GM19035 (cell line): ENCODE measurements at regions not wholly inside any gene's neighbourhood (a gene's known extent, or its start where the extent isn't known, plus 50 kb on each side); places are given as distances from the start of the nearest gene placed in this dataset.

Source experiments
- ATAC-seq: cut with Tn5 transposase; IDR thresholded peaks from one replicate; pipeline ENCODE4 v1.9.1; 2021; ENCODE audit not compliant: unreplicated experiment

DNA sequence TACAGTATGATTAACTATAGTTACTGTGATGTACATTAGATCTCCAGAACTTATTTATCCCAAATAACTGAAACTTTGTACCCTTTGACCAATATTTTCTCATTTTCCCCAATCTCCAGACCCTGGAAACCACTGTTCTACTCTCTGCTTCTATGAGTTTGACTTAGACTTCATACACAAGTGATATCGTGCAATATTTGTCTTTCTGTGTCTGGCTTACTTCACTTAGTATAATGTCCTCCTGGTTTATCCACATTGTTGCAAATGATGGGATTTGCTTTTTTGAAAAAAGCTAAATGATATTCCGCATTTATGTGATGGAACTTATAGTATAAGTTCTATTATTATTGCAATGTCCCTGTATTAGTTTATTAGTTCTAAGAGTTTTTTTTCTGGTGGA, 81.8 kb upstream of the SOD3 start:
- no peak for ATAC-seq

GRCh38 chr4:24719615-24720014, 75.8 kb upstream of the SOD3 start:
- no peak for ATAC-seq

- ATAC-seq, result no peak
These were observed 74.9 kb upstream of the SOD3 start for GRCh38 chr4:24720436-24720835.

- no peak for ATAC-seq
These were observed 74.4 kb upstream of the SOD3 start for GRCh38 chr4:24720979-24721378.

- ATAC-seq, result no peak
These were observed 73.3 kb upstream of the SOD3 start for GRCh38 chr4:24722026-24722568.

DNA sequence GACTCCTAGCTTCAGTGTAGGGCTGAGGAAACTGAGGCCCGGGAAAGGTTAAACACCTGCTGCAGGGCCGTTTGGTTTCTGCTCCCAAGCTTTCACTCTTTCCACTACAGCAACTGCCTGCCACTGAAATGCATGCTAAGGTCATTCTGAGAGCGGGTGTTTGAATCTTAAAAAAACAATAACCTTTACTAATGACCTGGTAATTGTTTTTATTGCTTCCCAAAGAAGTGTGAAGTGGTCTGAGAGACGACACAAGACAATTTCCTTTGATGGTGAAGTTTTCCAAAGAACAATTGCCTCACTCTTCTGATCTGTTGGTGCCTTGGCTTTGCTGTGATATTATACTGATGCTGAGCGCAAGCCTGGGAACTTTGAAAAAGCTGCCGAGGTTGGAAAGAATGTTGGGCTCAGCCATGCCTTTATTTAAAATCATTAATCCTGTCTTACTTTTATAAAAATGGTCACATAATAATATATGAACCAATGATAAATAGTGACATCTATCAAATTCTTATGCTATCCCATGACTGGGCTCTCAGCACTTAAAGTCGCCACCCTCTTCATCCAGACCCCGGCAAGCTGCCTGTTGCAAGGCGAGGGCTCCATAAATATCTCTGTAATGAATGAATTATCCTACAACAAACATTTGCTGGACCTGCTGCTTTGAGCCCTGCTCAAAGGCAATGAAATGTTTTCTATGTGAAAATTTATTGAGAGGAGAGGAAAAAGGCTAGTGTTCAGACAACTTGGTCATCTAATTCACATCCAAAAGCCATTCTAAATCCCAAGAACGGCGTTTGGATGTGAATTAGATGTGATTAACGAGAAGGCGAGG, 67.8 kb upstream of the SOD3 start:
- ATAC-seq, result no peak

GRCh38 chr4:24729119-24729730, 66.1 kb upstream of the SOD3 start:
- ATAC-seq, result no peak

DNA sequence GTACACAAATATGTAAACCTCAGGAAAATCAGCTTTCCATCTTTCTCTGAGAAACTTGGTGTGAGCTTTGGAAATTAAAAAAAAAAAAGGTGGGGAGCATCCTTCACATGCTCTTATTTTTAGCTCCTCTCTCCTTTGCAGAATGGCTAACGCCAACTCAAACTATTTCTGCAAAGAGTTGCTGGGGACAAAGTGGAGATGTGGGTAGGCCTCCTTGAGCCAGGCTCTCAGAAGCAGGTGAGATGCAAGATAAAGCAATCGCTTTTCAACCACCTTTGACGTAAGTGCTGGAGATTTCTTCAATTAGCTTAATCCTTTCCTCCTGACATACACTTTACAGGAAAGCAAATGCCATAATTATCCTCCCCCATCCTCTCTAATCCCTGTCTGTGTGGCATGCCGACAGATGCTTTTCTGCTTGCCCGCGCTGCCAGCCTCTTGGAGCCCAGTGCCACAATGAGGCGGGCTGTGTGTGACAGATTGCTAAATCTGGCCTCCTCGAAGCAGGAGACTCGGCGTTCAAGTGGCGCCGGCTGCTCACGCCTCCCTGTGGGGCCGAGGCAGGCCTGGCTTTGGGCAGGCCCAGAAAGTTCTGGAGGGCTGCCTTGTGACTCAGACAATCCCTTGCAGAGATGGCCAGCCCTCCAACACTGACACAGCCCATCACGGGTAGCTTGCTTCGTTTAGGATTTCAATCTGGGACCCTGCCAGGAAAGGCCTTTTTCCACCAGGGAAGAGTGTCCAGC, 64.9 kb upstream of the SOD3 start:
- ATAC-seq, result no peak

GRCh38 chr4:24731448-24731847, 63.9 kb upstream of the SOD3 start:
- no peak for ATAC-seq

GRCh38 chr4:24734511-24734910, 60.9 kb upstream of the SOD3 start:
- ATAC-seq, result no peak

- ATAC-seq, result no peak
These were observed 59.3 kb upstream of the SOD3 start for GRCh38 chr4:24736066-24736465.

DNA sequence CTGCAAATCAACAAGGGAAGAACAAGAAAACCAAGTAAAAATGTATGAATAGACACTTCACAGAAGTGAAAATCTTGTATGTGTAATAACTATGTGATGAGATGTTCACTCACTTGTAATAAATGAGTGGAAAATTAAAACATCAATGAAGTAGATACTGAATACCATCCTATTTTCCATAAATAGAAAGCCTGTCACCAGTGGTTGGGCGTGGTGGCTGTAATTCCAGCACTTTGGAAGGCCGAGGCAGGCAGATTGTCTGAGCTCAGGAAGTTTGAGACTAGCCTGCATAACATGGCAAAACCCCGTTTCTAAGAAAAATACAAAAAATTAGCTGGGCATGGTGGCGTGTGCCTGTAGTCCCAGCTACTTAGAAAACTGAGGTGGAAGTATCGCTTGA, 53.5 kb upstream of the SOD3 start:
- ATAC-seq, result no peak

GRCh38 chr4:24742335-24742734, 53.0 kb upstream of the SOD3 start:
- ATAC-seq, result no peak

DNA sequence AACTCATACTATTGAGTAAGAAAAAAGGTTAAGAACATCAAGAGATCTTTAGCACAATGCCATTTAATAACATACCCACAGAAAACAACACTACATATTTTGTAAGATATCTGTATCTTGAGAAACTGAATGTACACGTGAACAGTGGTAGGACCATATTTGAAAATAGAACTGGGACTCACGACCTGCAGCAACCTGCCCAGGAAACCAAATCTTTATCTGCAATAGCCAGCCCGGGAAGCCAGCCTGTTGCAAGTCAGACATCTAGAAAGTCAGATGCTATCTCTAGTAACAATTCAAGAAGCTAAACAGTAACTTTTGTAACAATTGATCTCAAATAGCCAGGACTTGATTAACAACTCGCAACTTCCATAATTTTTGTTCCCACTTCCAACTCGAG, 52.6 kb upstream of the SOD3 start:
- no peak for ATAC-seq

GRCh38 chr4:24743206-24743605, 52.2 kb upstream of the SOD3 start:
- no peak for ATAC-seq

- no peak for ATAC-seq
These were observed 51.4 kb upstream of the SOD3 start for GRCh38 chr4:24743927-24744326.

GRCh38 chr4:24745172-24745895, 50.0 kb upstream of the SOD3 start:
- ATAC-seq, result no peak
